Natural killer cell (primary cell): ENCODE measurements at regions not wholly inside any gene's neighbourhood (a gene's known extent, or its start where the extent isn't known, plus 50 kb on each side); places are given as distances from the start of the nearest gene placed in this dataset.

ENCODE experiments used
- ATAC-seq, 3 donors: fragments of 150-1000 bp in 2 of 3; fragments of 200-7000 bp in 1 of 3; cut with Tn5 transposase; 1 replicate in 1 of 3; 2 replicates in 2 of 3; pipeline ENCODE4 v1.10.0; 2021; ENCODE audit warnings: mild to moderate bottlenecking in 2 of 3, moderate library complexity in 2 of 3
- DNase-seq, 2 donors: peaks; one replicate each; pipeline versions ENCODE4 v3.0.0 to v3.0.0-alpha.2; 2013 to 2021; ENCODE audit warnings: mixed read lengths in 1 of 2
- H3K27ac ChIP-seq: one replicate; pipeline ENCODE4 v1.5.1; 2013; ENCODE audit warnings: mild to moderate bottlenecking, low read length
- H3K27me3 ChIP-seq: one replicate; pipeline ENCODE4 v1.6.1; 2013; ENCODE audit warnings: low read length; ENCODE audit not compliant: control insufficient read depth, insufficient read depth
- H3K36me3 ChIP-seq: one replicate; pipeline ENCODE4 v1.6.1; 2013; ENCODE audit warnings: low read length; ENCODE audit not compliant: control insufficient read depth, insufficient read depth
- H3K4me1 ChIP-seq: one replicate; pipeline ENCODE4 v1.6.1; 2013; ENCODE audit warnings: low read length; ENCODE audit not compliant: control insufficient read depth, insufficient read depth
- H3K4me3 ChIP-seq: one replicate; pipeline ENCODE4 v1.5.1; 2013; ENCODE audit warnings: low read length
- H3K9me3 ChIP-seq: one replicate; pipeline ENCODE4 v1.6.1; 2013; ENCODE audit warnings: low read length; ENCODE audit not compliant: control insufficient read depth, insufficient read depth
- H3K27ac Mint-ChIP-seq, 2 donors: one replicate each; pipeline ENCODE4 v1.8.0; 2022; ENCODE audit warnings: mild to moderate bottlenecking in 2 of 2, mixed read lengths in 2 of 2, moderate library complexity in 1 of 2
- H3K27me3 Mint-ChIP-seq, 2 donors: one replicate each; pipeline ENCODE4 v1.8.0; 2022; ENCODE audit warnings: low read depth in 2 of 2, mixed read lengths in 2 of 2
- H3K36me3 Mint-ChIP-seq: one replicate; pipeline ENCODE4 v1.8.0; 2022; ENCODE audit warnings: mixed read lengths
- H3K4me1 Mint-ChIP-seq, 2 donors: one replicate each; pipeline ENCODE4 v1.8.0; 2022; ENCODE audit warnings: mixed read lengths in 2 of 2
- H3K4me3 Mint-ChIP-seq: one replicate; pipeline ENCODE4 v1.8.0; 2022; ENCODE audit warnings: mild to moderate bottlenecking, moderate library complexity, mixed read lengths
- H3K9me3 Mint-ChIP-seq, 2 donors: one replicate each; pipeline ENCODE4 v1.8.0; 2022; ENCODE audit warnings: mixed read lengths in 2 of 2
- CTCF ChIP-seq: fragments of 200-600 bp; IDR thresholded peaks from one replicate; pipeline ENCODE4 v1.8.0; 2022; ENCODE audit warnings: antibody characterized with exemption
- WGBS: methylation state at CpG from one replicate; pipeline ENCODE4 v1.1.7; 2013; ENCODE audit warnings: missing lambda C conversion rate; ENCODE audit not compliant: insufficient coverage; 5-methylcytosine and 5-hydroxymethylcytosine counted together
- intact Hi-C: fragments of 100-400 bp; cut with micrococcal nuclease; formaldehyde crosslinking; loops from one replicate; pipeline ENCODE4 v1.14.2; 2022

DNA sequence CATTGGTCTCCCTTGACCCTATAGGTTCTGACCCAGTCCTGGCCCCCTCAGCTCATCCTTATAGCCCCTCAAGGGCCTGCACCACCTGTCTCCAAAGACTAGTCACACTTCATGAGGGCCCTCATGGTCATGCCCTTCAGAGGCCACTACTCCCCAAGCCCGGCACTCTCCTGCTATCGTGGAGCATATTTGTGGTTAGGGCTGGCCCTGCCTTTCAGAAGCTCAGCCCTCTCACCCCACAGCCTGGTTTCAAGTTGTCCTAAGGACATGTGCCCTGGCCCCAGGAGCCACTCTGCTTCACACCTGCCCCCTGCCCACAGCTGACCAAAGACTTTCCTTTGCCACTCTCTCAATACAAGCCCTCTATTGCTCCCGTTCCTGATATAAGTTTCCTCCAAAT lies 60.3 kb upstream of the LBX1 start:
- H3K4me3 ChIP-seq, result no peak overlapping the region
- H3K36me3 Mint-ChIP-seq, result no peaks in the 10 kb centered on the region
- ATAC-seq (no peak), DNase-seq (no peak)
- H3K4me3 Mint-ChIP-seq, result no peak overlapping the region
- H3K27me3 Mint-ChIP-seq, result peaks cover 71% of the 10 kb centered on the region in 2 donors
- H3K9me3 ChIP-seq, result no peaks in the 10 kb centered on the region
- H3K27ac Mint-ChIP-seq, result no peak overlapping the region
- no peak for TF ChIP-seq CTCF
- peaks cover 17% of the 10 kb centered on the region for H3K4me1 ChIP-seq
- WGBS, result 70% methylated on average over 3 of the region's 3 CpGs
- intact Hi-C loops, result no loop called here
- H3K36me3 ChIP-seq, result no peaks in the 10 kb centered on the region
- H3K27me3 ChIP-seq, result peaks cover 54% of the 10 kb centered on the region
- no peaks in the 10 kb centered on the region for H3K9me3 Mint-ChIP-seq
- no peak overlapping the region for H3K27ac ChIP-seq
- H3K4me1 Mint-ChIP-seq, result peaks cover 0 to 21% of the 10 kb centered on the region in 2 donors

GRCh38 chr10:101290431-101290830 lies 61.2 kb upstream of the LBX1 start:
- Mint-ChIP-seq H3K4me3 (no peak overlapping the region), H3K27ac (no peak overlapping the region), H3K36me3 (no peaks in the 10 kb centered on the region), H3K9me3 (no peaks in the 10 kb centered on the region), H3K27me3 (peaks cover 67 to 70% of the 10 kb centered on the region in 2 donors), H3K4me1 (peaks cover 0 to 21% of the 10 kb centered on the region in 2 donors)
- peaks cover 45% of the 10 kb centered on the region for H3K27me3 ChIP-seq
- DNase-seq, result no peak
- peaks cover 17% of the 10 kb centered on the region for H3K4me1 ChIP-seq
- intact Hi-C loops, result loop anchor here (5.0 kb wide), 1 partner anchor 78 kb away; no protein-coding TSS in a partner anchor
- ATAC-seq, result no peak
- H3K4me3 ChIP-seq, result no peak overlapping the region
- WGBS, result 50% methylated on average over 10 of the region's 10 CpGs
- no peak for TF ChIP-seq CTCF
- H3K27ac ChIP-seq, result no peak overlapping the region
- H3K9me3 ChIP-seq, result no peaks in the 10 kb centered on the region
- H3K36me3 ChIP-seq, result no peaks in the 10 kb centered on the region

DNA sequence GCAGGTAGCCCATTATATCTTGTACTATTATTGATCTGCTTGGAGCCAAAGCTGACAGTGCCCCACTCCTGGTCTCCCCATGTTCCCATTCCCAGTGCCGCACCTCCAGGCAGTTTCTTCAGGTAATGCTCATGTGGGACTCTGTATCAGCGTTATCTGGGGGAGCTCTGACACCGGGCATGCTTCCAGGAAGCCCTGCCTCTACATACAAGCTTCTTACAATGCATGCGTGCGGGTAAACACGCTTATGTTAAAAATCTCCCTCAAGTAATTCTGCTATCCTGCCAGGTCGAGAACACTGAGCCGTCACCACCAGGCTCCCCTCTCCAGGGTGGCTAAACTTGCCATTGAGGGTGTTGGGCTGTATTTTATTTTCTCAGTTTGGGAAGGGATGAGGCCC lies 61.6 kb upstream of the LBX1 start:
- WGBS, result 26% methylated on average over 8 of the region's 8 CpGs
- Histone ChIP-seq H3K4me1 (peaks cover 17% of the 10 kb centered on the region), H3K4me3 (no peak overlapping the region), H3K27me3 (peaks cover 43% of the 10 kb centered on the region), H3K9me3 (no peaks in the 10 kb centered on the region), H3K27ac (no peak overlapping the region), H3K36me3 (no peaks in the 10 kb centered on the region)
- TF ChIP-seq CTCF, result no peak
- Mint-ChIP-seq H3K4me1 (peaks cover 0 to 21% of the 10 kb centered on the region in 2 donors), H3K36me3 (no peaks in the 10 kb centered on the region), H3K27me3 (peaks cover 70 to 73% of the 10 kb centered on the region in 2 donors), H3K27ac (no peak overlapping the region), H3K4me3 (no peak overlapping the region), H3K9me3 (no peaks in the 10 kb centered on the region)
- ATAC-seq (no peak), DNase-seq (no peak)
- intact Hi-C loops, result loop anchor here (5.0 kb wide), 1 partner anchor 79 kb away; no protein-coding TSS in a partner anchor
